ENCODE measurements at regions not wholly inside any gene's neighbourhood (a gene's known extent, or its start where the extent isn't known, plus 50 kb on each side); places are given as distances from the start of the nearest gene placed in this dataset.
"Not testable (repeated sequence)": the region's sequence is repeated elsewhere in the genome, so short reads cannot be mapped to it uniquely, and the experiment has no call there.

- CTCF ChIA-PET = no interaction called here
- POLR2A ChIA-PET = no interaction called here
Measured at GRCh38 chr5:40346901-40347300, 332.8 kb upstream of the PTGER4 start.

GRCh38 chr5:40338434-40338833 lies 341.3 kb upstream of the PTGER4 start:
- CTCF ChIA-PET; DNase-seq (ENCODE audit: low read depth, low spot score); H3K4me3 ChIP-seq (ENCODE audit: low read depth, low read length); POLR2A ChIA-PET: not testable (repeated sequence)

More at GRCh38 chr5:40346901-40347300, 332.8 kb upstream of the PTGER4 start:
- no peak for TF ChIP-seq CTCF (IDR thresholded peaks at IDR 0.05; ENCODE audit: insufficient read depth, low read length, missing control alignments)
- H3K4me3 ChIP-seq (ENCODE audit: low read depth, low read length) = no peak overlapping the region
- DNase-seq (ENCODE audit: low read depth, low spot score) = no peak

GRCh38 chr5:40334242-40334635 lies 345.5 kb upstream of the PTGER4 start:
- ChIA-PET CTCF (interaction anchor here (0.5 kb wide), 1 partner anchor 755 kb away, joined by 3 read pairs; no protein-coding TSS in a partner anchor), POLR2A (no interaction called here)
- H3K4me3 ChIP-seq (ENCODE audit: low read depth, low read length) = no peak overlapping the region
- DNase-seq (ENCODE audit: low read depth, low spot score) = no peak
- no peak for TF ChIP-seq CTCF (IDR thresholded peaks at IDR 0.05; ENCODE audit: insufficient read depth, low read length, missing control alignments)

- POLR2A ChIA-PET = no interaction called here
- CTCF ChIA-PET = interaction anchor here (0.5 kb wide), 1 partner anchor 755 kb away, joined by 3 read pairs; no protein-coding TSS in a partner anchor
- H3K4me3 ChIP-seq (ENCODE audit: low read depth, low read length) = no peak overlapping the region
- peak; percentile 19 for DNase-seq (ENCODE audit: low read depth, low spot score)
- no peak for TF ChIP-seq CTCF (IDR thresholded peaks at IDR 0.05; ENCODE audit: insufficient read depth, low read length, missing control alignments)
Measured at GRCh38 chr5:40333459-40334241, 346.1 kb upstream of the PTGER4 start.

DNA sequence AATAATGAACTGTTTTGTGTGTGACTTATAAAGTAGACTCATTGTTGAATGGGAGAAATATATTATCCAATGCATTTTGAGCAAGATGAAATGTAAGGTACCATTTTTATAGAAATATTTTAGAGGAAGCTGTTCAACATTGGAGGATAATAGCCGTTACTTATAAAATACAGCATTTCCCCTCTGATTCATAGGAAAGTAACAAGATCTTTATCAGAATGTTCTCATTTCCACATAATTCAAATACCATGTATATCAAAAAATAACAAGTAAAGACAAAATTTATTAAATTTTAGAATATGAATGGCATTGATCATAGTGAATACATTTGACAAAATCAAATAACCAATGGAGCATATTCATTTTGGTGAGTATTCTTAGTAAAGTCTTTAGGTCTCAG lies 346.7 kb upstream of the PTGER4 start:
- H3K4me3 ChIP-seq (ENCODE audit: low read depth, low read length) = no peak overlapping the region
- ChIA-PET CTCF (no interaction called here), POLR2A (no interaction called here)
- no peak for DNase-seq (ENCODE audit: low read depth, low spot score)
- TF ChIP-seq CTCF (IDR thresholded peaks at IDR 0.05; ENCODE audit: insufficient read depth, low read length, missing control alignments) = no peak

DNA sequence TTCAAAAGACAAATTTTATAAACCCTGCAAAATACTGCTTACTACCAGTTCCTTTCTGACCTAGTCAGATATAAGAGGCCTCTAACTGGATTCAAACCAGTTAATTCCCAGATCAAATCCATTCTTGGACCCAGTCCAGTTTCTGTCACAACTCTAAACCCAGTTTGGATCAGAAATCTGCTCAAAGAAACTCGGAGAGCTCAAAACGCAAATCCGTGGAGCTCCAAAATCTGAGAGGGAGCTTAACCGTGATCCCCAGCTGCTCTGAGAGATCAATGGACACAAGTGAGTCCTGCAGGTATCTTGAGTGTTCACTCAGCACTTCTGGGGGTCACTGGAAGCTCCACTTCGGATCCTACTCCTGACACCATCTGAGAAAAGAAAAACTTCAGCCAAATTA lies 348.1 kb upstream of the PTGER4 start:
- ChIA-PET POLR2A (no interaction called here), CTCF (no interaction called here)
- H3K4me3 ChIP-seq (ENCODE audit: low read depth, low read length) = no peak overlapping the region
- no peak for DNase-seq (ENCODE audit: low read depth, low spot score)
- no peak for TF ChIP-seq CTCF (IDR thresholded peaks at IDR 0.05; ENCODE audit: insufficient read depth, low read length, missing control alignments)

- DNase-seq (ENCODE audit: low read depth, low spot score) = no peak
- no peak for TF ChIP-seq CTCF (IDR thresholded peaks at IDR 0.05; ENCODE audit: insufficient read depth, low read length, missing control alignments)
- CTCF ChIA-PET = no interaction called here
- POLR2A ChIA-PET = no interaction called here
- no peak overlapping the region for H3K4me3 ChIP-seq (ENCODE audit: low read depth, low read length)
Measured at GRCh38 chr5:40321514-40321913, 358.2 kb upstream of the PTGER4 start.
